ENCODE measurements at regions not wholly inside any gene's neighbourhood (a gene's known extent, or its start where the extent isn't known, plus 50 kb on each side); places are given as distances from the start of the nearest gene placed in this dataset.
"Not testable (repeated sequence)": the region's sequence is repeated elsewhere in the genome, so short reads cannot be mapped to it uniquely, and the experiment has no call there.

GRCh38 chr6:86147311-86147710, 504.6 kb upstream of the SYNCRIP start:
- Histone ChIP-seq H3K9me3 (ENCODE audit: insufficient read depth, low read length) (no peaks in the 10 kb centered on the region), H3K27me3 (ENCODE audit: insufficient read depth, insufficient read length) (no peaks in the 10 kb centered on the region), H3K36me3 (ENCODE audit: insufficient read depth, insufficient read length, low read length) (no peaks in the 10 kb centered on the region), H3K4me3 (ENCODE audit: insufficient read length, low read depth) (no peak overlapping the region), H3K9ac (ENCODE audit: insufficient read length, low read depth) (no peak overlapping the region), H3K4me1 (ENCODE audit: insufficient read depth, insufficient read length) (no peaks in the 10 kb centered on the region)
- no peak for DNase-seq (ENCODE audit: low read depth, low spot score)
- TF ChIP-seq YY1 (IDR thresholded peaks at IDR 0.05; ENCODE audit: insufficient read depth, insufficient read length) (no peak), ZNF274 (IDR thresholded peaks at IDR 0.05; ENCODE audit: low read depth, low read length) (no peak), SUZ12 (IDR thresholded peaks at IDR 0.05; ENCODE audit: extremely low read depth, insufficient read depth, insufficient read length) (no peak)

DNA sequence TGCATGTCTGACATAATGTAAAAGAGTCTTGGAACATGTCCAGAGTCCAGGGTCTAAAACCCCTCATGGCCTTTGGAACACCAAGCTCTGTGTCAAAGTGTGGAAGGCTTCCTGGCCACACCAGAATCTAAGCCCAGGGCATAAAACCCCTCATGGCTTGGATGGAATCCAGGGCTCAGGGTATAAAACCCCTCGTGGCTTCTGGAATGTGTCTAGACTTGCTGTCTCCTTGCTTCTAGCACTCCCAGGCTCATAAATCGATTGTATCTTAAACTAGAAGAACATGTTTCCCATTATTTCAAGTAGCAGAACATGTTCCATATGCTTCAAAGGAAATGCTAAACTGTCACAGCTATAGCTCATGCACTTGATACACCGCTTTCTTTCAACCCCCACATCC, 504.1 kb upstream of the SYNCRIP start:
- not testable (repeated sequence) for H3K9ac ChIP-seq (ENCODE audit: insufficient read length, low read depth); H3K27me3 ChIP-seq (ENCODE audit: insufficient read depth, insufficient read length); H3K4me3 ChIP-seq (ENCODE audit: insufficient read length, low read depth); DNase-seq (ENCODE audit: low read depth, low spot score); H3K9me3 ChIP-seq (ENCODE audit: insufficient read depth, low read length); H3K4me1 ChIP-seq (ENCODE audit: insufficient read depth, insufficient read length); H3K36me3 ChIP-seq (ENCODE audit: insufficient read depth, insufficient read length, low read length)

GRCh38 chr6:86142326-86142725, 499.6 kb upstream of the SYNCRIP start:
- no peak overlapping the region for H3K9ac ChIP-seq (ENCODE audit: insufficient read length, low read depth)
- no peak for DNase-seq (ENCODE audit: low read depth, low spot score)
- no peaks in the 10 kb centered on the region for H3K9me3 ChIP-seq (ENCODE audit: insufficient read depth, low read length)
- no peaks in the 10 kb centered on the region for H3K36me3 ChIP-seq (ENCODE audit: insufficient read depth, insufficient read length, low read length)
- TF ChIP-seq ZNF274 (IDR thresholded peaks at IDR 0.05; ENCODE audit: low read depth, low read length) = no peak
- TF ChIP-seq YY1 (IDR thresholded peaks at IDR 0.05; ENCODE audit: insufficient read depth, insufficient read length) = no peak
- TF ChIP-seq SUZ12 (IDR thresholded peaks at IDR 0.05; ENCODE audit: extremely low read depth, insufficient read depth, insufficient read length) = no peak
- no peak overlapping the region for H3K4me3 ChIP-seq (ENCODE audit: insufficient read length, low read depth)
- no peaks in the 10 kb centered on the region for H3K27me3 ChIP-seq (ENCODE audit: insufficient read depth, insufficient read length)
- no peaks in the 10 kb centered on the region for H3K4me1 ChIP-seq (ENCODE audit: insufficient read depth, insufficient read length)

DNA sequence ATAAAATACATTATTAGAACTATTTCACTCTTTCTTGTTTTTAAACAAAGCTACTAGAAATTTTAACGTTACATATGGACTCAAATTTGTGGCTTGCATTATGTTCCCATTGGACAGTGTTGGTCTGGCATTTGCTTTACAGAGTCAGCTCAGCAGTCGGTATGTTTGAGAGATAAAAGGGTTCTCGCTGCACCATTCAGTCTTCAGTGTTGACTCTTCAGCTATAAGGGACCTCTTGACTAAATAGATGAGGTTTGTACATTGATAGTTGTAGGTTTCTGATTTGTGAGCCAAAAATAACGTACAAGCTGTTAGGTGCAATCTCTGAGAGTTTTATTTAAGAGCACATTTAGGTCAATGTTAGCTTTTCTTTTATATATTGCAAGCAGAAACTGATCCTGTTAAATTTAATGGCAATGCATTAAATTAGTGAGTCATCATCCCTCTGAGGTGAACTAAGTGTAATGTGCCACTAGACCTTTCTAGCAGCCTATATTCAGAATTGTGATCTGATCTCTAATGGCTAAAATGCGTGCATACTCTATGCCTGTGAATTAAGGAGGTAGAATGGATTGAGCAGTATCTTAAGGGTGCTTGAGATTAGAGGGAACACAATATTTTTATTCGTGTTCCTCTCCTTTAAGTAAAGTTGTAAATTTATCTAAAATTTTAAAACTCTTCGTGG, 485.6 kb upstream of the SYNCRIP start:
- Histone ChIP-seq H3K9ac (ENCODE audit: insufficient read length, low read depth) (no peak overlapping the region), H3K27me3 (ENCODE audit: insufficient read depth, insufficient read length) (no peaks in the 10 kb centered on the region), H3K9me3 (ENCODE audit: insufficient read depth, low read length) (no peaks in the 10 kb centered on the region), H3K36me3 (ENCODE audit: insufficient read depth, insufficient read length, low read length) (no peaks in the 10 kb centered on the region), H3K4me3 (ENCODE audit: insufficient read length, low read depth) (no peak overlapping the region), H3K4me1 (ENCODE audit: insufficient read depth, insufficient read length) (no peaks in the 10 kb centered on the region)
- no peak for DNase-seq (ENCODE audit: low read depth, low spot score)
- TF ChIP-seq SUZ12 (IDR thresholded peaks at IDR 0.05; ENCODE audit: extremely low read depth, insufficient read depth, insufficient read length) (no peak), ZNF274 (IDR thresholded peaks at IDR 0.05; ENCODE audit: low read depth, low read length) (no peak)

DNA sequence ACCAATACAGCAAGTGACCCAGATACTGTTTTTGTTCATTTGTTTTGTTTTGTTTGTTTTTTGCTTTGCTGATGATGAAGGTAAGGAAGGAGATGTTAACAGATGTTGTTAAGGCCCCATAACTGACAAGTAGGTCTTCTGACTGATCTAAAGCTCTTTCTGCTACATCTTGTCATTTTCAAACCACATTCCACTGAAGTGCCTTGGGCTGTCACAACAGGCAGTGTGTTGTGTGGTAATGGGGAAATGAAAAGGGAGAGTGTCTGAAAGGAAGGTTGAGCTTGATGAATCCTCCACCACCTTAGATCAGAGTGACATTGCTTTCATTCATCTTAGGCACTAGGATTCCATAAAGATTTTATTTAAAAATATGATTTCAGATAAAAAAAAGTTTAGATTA, 479.4 kb upstream of the SYNCRIP start:
- Histone ChIP-seq H3K9ac (ENCODE audit: insufficient read length, low read depth) (no peak overlapping the region), H3K4me1 (ENCODE audit: insufficient read depth, insufficient read length) (no peaks in the 10 kb centered on the region), H3K36me3 (ENCODE audit: insufficient read depth, insufficient read length, low read length) (no peaks in the 10 kb centered on the region), H3K27me3 (ENCODE audit: insufficient read depth, insufficient read length) (no peaks in the 10 kb centered on the region), H3K4me3 (ENCODE audit: insufficient read length, low read depth) (no peak overlapping the region), H3K9me3 (ENCODE audit: insufficient read depth, low read length) (no peaks in the 10 kb centered on the region)
- DNase-seq (ENCODE audit: low read depth, low spot score) = no peak
- TF ChIP-seq ZNF274 (IDR thresholded peaks at IDR 0.05; ENCODE audit: low read depth, low read length) = no peak
- no peak for TF ChIP-seq SUZ12 (IDR thresholded peaks at IDR 0.05; ENCODE audit: extremely low read depth, insufficient read depth, insufficient read length)
- TF ChIP-seq YY1 (IDR thresholded peaks at IDR 0.05; ENCODE audit: insufficient read depth, insufficient read length) = no peak

DNA sequence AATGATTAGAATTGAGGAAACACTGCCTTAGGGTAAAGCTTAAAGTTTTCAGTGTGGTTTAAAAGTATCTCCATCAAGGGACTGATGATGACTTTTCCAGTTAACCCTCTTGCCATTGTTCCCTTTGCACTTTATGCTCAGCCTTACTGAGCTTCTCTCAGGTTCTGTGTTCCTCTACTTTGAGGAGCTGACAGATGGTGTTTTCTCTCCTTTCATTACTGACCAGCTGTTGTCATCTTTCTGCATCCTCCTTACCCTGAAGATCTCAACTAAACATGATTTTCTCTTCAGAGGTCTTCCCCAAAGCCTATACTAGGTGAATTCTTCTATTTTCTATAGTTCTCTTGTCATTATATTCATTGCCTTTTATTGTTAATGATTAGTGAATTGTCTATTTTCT, 475.6 kb upstream of the SYNCRIP start:
- H3K9me3 ChIP-seq (ENCODE audit: insufficient read depth, low read length) = no peaks in the 10 kb centered on the region
- no peak overlapping the region for H3K4me3 ChIP-seq (ENCODE audit: insufficient read length, low read depth)
- no peaks in the 10 kb centered on the region for H3K27me3 ChIP-seq (ENCODE audit: insufficient read depth, insufficient read length)
- no peaks in the 10 kb centered on the region for H3K4me1 ChIP-seq (ENCODE audit: insufficient read depth, insufficient read length)
- no peak for DNase-seq (ENCODE audit: low read depth, low spot score)
- no peak overlapping the region for H3K9ac ChIP-seq (ENCODE audit: insufficient read length, low read depth)
- H3K36me3 ChIP-seq (ENCODE audit: insufficient read depth, insufficient read length, low read length) = no peaks in the 10 kb centered on the region
- no peak for TF ChIP-seq SUZ12 (IDR thresholded peaks at IDR 0.05; ENCODE audit: extremely low read depth, insufficient read depth, insufficient read length)
- TF ChIP-seq YY1 (IDR thresholded peaks at IDR 0.05; ENCODE audit: insufficient read depth, insufficient read length) = no peak
- no peak for TF ChIP-seq ZNF274 (IDR thresholded peaks at IDR 0.05; ENCODE audit: low read depth, low read length)

DNA sequence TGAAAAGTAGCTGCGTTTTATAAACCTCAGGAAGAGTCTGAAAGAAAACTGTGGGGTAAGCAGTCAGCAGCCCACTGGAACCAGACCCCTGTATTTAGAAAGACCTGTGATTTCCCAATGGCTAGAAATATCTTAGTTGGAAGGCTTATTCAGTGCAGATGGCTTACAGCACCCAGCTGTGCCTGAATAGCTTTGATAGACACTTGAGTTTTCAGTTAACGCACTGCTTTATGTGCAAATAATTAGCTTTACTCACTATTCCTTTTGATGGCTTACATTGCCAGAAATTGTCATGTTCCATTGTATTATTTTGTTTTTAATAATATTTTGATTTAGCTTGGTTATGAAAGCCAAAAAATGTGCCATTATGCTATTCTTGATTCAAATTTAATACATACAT, 465.3 kb upstream of the SYNCRIP start:
- H3K9ac ChIP-seq (ENCODE audit: insufficient read length, low read depth) = no peak overlapping the region

GRCh38 chr6:86087954-86088353, 445.3 kb upstream of the SYNCRIP start:
- Histone ChIP-seq H3K9me3 (ENCODE audit: insufficient read depth, low read length) (no peaks in the 10 kb centered on the region), H3K4me3 (ENCODE audit: insufficient read length, low read depth) (no peak overlapping the region), H3K4me1 (ENCODE audit: insufficient read depth, insufficient read length) (no peaks in the 10 kb centered on the region), H3K9ac (ENCODE audit: insufficient read length, low read depth) (no peak overlapping the region), H3K36me3 (ENCODE audit: insufficient read depth, insufficient read length, low read length) (no peaks in the 10 kb centered on the region), H3K27me3 (ENCODE audit: insufficient read depth, insufficient read length) (no peaks in the 10 kb centered on the region)
- TF ChIP-seq YY1 (IDR thresholded peaks at IDR 0.05; ENCODE audit: insufficient read depth, insufficient read length) (no peak), ZNF274 (IDR thresholded peaks at IDR 0.05; ENCODE audit: low read depth, low read length) (no peak), SUZ12 (IDR thresholded peaks at IDR 0.05; ENCODE audit: extremely low read depth, insufficient read depth, insufficient read length) (no peak)
- DNase-seq (ENCODE audit: low read depth, low spot score) = no peak

More for the DNA sequence above, 465.3 kb upstream of the SYNCRIP start:
- TF ChIP-seq YY1 (IDR thresholded peaks at IDR 0.05; ENCODE audit: insufficient read depth, insufficient read length) (no peak), ZNF274 (IDR thresholded peaks at IDR 0.05; ENCODE audit: low read depth, low read length) (no peak), SUZ12 (IDR thresholded peaks at IDR 0.05; ENCODE audit: extremely low read depth, insufficient read depth, insufficient read length) (no peak)
- no peaks in the 10 kb centered on the region for H3K27me3 ChIP-seq (ENCODE audit: insufficient read depth, insufficient read length)
- H3K4me3 ChIP-seq (ENCODE audit: insufficient read length, low read depth) = no peak overlapping the region
- no peaks in the 10 kb centered on the region for H3K4me1 ChIP-seq (ENCODE audit: insufficient read depth, insufficient read length)
- H3K9me3 ChIP-seq (ENCODE audit: insufficient read depth, low read length) = no peaks in the 10 kb centered on the region
- H3K36me3 ChIP-seq (ENCODE audit: insufficient read depth, insufficient read length, low read length) = no peaks in the 10 kb centered on the region
- DNase-seq (ENCODE audit: low read depth, low spot score) = no peak

Measured in NT2/D1 (cell line).